Activated T-cell treated with anti-CD3 and anti-CD28 coated beads, Interleukin-2, amount 50 U/mL, for 72 hours (primary cell): ENCODE measurements at regions not wholly inside any gene's neighbourhood (a gene's known extent, or its start where the extent isn't known, plus 50 kb on each side); places are given as distances from the start of the nearest gene placed in this dataset.
"Not testable (repeated sequence)": the region's sequence is repeated elsewhere in the genome, so short reads cannot be mapped to it uniquely, and the experiment has no call there.

ENCODE experiments used
- ATAC-seq, 2 donors: fragments of 150-1000 bp; cut with Tn5 transposase; replicated peaks in 1 of 2; 2 replicates each; pipeline ENCODE4 v1.10.0; 2021; ENCODE audit warnings: moderate library complexity in 2 of 2, mild to moderate bottlenecking in 1 of 2
- DNase-seq, 2 donors: peaks; one replicate each; pipeline ENCODE4 v3.0.0; 2021 to 2022; ENCODE audit warnings: mixed read lengths in 1 of 2
- H3K27ac Mint-ChIP-seq: one replicate; pipeline ENCODE4 v1.8.0; 2022; ENCODE audit warnings: mild to moderate bottlenecking, moderate library complexity, mixed read lengths
- H3K27me3 Mint-ChIP-seq: one replicate; pipeline ENCODE4 v1.8.0; 2022; ENCODE audit warnings: low read depth, mixed read lengths
- H3K36me3 Mint-ChIP-seq, 2 donors: one replicate each; pipeline ENCODE4 v1.8.0; 2022; ENCODE audit warnings: mixed read lengths in 2 of 2, mild to moderate bottlenecking in 1 of 2; ENCODE audit not compliant: insufficient read depth in 2 of 2
- H3K4me1 Mint-ChIP-seq: one replicate; pipeline ENCODE4 v1.8.0; 2022; ENCODE audit warnings: low read depth, mixed read lengths
- H3K4me3 Mint-ChIP-seq, 2 donors: one replicate each; pipeline ENCODE4 v1.8.0; 2022; ENCODE audit warnings: mild to moderate bottlenecking in 2 of 2, mixed read lengths in 2 of 2, moderate library complexity in 2 of 2
- H3K9me3 Mint-ChIP-seq, 2 donors: one replicate each; pipeline ENCODE4 v1.8.0; 2022; ENCODE audit warnings: mixed read lengths in 2 of 2

DNA sequence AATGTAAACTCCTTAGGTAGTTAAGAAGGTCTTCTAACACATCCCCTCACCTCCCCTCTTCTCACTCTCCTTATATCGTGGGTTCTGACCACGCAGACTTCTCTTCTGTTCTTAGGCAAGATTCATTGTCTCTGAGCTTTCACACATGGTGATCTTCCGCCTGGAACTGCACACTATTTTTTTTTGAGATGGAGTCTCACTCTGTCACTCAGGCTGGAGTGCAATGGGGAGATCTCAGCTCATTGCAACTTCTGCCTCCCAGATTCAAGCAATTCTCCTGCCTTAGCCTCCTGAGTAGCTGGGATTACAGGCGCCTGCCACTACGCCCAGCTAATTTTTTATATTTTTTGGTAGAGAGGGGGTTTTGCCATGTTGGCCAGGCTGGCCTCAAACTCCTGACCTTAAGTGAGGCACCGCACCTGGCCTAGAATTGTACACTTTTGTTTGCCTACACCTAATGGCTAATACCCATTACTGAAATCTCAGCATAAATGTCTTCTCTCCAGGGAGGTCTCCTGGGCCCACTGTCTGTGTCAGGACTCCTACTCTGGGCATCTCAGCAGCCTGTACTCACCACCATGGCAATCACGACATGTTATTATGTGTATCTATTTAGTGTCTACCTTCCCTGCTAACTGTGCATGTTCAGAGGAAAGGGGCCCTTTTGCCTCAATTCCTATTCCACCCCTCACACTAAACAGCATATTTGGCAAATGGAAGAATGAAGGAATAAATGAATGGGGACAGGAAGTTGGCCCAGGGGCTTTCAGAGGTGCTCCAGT is 646.3 kb upstream of the DPP6 start:
- Mint-ChIP-seq H3K27ac (no peak overlapping the region), H3K4me3 (no peak overlapping the region), H3K4me1 (no peaks in the 10 kb centered on the region), H3K36me3 (no peaks in the 10 kb centered on the region), H3K27me3 (no peaks in the 10 kb centered on the region), H3K9me3 (peaks cover 7 to 10% of the 10 kb centered on the region in 2 donors)
- ATAC-seq (no peak), DNase-seq (no peak)

- Mint-ChIP-seq H3K9me3 (peaks cover 10 to 11% of the 10 kb centered on the region in 2 donors), H3K27ac (no peak overlapping the region), H3K27me3 (no peaks in the 10 kb centered on the region), H3K4me1 (no peaks in the 10 kb centered on the region), H3K4me3 (no peak overlapping the region), H3K36me3 (no peaks in the 10 kb centered on the region)
- no peak for ATAC-seq
- no peak for DNase-seq
Measured at GRCh38 chr7:153406486-153406872, 645.7 kb upstream of the DPP6 start.

DNA sequence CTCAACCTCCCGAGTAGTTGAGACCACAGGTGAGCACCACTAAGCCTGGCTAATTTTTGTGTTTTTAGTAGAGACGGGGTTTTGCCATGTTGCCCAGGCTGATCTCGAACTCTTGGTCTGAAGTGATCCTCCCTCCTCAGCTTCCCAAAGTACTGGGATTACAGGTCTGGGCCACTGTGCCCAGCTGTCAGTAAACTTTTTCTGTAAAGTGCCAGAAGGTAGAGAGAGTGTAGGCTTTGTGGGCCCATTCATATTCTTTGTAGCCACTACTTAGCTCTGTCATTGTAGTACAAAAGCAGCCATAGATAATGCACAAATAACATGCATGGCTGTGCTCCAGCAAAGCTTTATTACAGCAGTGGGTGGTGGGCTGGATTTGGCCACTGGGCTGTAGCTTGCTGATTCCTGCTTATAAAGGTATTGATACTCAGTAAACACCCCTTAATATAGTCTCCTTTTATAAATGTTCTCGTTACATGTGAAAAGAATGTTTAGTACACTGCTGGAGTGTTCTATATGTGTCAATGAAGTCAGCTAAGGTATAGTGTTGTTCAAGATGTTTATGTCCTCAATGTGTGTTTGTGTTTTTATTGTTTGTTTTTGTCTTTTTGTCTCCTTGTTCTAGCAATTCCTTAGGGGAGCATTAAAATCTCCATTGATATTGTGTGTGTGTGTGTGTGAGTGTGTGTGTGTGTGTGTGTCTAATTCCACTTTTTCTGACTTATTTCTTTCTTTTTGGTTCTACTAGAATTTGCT is 644.7 kb upstream of the DPP6 start:
- H3K27me3 Mint-ChIP-seq = no peaks in the 10 kb centered on the region

GRCh38 chr7:153408360-153409335 is 643.5 kb upstream of the DPP6 start:
- H3K27me3 Mint-ChIP-seq = no peaks in the 10 kb centered on the region
- no peak overlapping the region for H3K4me3 Mint-ChIP-seq
- H3K36me3 Mint-ChIP-seq = peaks cover 6% of the 10 kb centered on the region in 2 donors
- DNase-seq (no peak), ATAC-seq (no peak)
- H3K27ac Mint-ChIP-seq = no peak overlapping the region
- no peaks in the 10 kb centered on the region for H3K4me1 Mint-ChIP-seq
- peaks cover 12% of the 10 kb centered on the region in 2 donors for H3K9me3 Mint-ChIP-seq

More for the DNA sequence above, 644.7 kb upstream of the DPP6 start:
- no peak for DNase-seq
- ATAC-seq = no peak
- Mint-ChIP-seq H3K36me3 (peaks cover 0 to 2% of the 10 kb centered on the region in 2 donors), H3K27ac (no peak overlapping the region), H3K4me3 (no peak overlapping the region), H3K9me3 (peaks cover 8% of the 10 kb centered on the region in 2 donors), H3K4me1 (no peaks in the 10 kb centered on the region)

DNA sequence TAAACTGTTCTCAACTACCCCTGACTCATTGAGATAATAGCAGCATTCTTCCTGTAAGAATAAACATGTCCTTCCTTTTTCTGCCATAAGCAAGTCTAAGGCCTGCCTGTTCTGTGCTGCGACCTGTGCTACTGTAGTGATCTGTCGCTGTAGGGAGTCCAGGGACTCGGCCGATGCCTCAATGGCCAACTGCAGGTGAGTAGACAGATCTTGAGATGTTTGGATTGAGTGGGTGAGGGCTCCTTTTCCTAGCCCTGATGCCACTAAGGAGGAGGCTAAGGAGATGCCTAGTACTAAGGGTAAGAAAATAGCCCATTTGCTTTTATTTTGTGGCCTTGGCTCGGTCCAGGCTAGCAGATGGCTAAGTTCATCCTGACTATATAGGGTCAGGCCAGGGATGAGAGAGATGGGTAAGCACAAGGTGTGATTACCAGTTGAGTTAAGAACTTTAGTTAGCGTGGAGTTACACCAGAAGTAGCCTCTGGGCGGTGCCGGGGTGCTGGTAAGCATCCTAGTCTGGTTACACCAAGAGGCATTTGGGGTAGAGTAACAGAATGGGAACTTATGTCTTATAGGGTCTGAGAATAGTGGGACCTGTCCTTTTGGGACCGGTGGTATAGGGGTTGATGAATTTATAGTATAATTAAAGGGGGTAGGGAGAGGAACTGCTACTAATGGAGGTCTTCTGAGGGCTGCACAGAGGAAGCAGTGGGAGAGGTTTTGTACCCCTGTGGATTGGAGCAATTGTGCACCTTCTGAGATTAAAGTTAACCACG is 642.4 kb upstream of the DPP6 start:
- DNase-seq, H3K4me3 Mint-ChIP-seq, H3K4me1 Mint-ChIP-seq, H3K27me3 Mint-ChIP-seq, H3K27ac Mint-ChIP-seq, H3K36me3 Mint-ChIP-seq, ATAC-seq: not testable (repeated sequence)
- H3K9me3 Mint-ChIP-seq = peaks cover 12% of the 10 kb centered on the region in 2 donors

- DNase-seq, ATAC-seq, H3K4me1 Mint-ChIP-seq, H3K4me3 Mint-ChIP-seq, H3K36me3 Mint-ChIP-seq, H3K27me3 Mint-ChIP-seq, H3K27ac Mint-ChIP-seq: not testable (repeated sequence)
- H3K9me3 Mint-ChIP-seq = peaks cover 12 to 14% of the 10 kb centered on the region in 2 donors
Measured at GRCh38 chr7:153410997-153411642, 641.1 kb upstream of the DPP6 start.

DNA sequence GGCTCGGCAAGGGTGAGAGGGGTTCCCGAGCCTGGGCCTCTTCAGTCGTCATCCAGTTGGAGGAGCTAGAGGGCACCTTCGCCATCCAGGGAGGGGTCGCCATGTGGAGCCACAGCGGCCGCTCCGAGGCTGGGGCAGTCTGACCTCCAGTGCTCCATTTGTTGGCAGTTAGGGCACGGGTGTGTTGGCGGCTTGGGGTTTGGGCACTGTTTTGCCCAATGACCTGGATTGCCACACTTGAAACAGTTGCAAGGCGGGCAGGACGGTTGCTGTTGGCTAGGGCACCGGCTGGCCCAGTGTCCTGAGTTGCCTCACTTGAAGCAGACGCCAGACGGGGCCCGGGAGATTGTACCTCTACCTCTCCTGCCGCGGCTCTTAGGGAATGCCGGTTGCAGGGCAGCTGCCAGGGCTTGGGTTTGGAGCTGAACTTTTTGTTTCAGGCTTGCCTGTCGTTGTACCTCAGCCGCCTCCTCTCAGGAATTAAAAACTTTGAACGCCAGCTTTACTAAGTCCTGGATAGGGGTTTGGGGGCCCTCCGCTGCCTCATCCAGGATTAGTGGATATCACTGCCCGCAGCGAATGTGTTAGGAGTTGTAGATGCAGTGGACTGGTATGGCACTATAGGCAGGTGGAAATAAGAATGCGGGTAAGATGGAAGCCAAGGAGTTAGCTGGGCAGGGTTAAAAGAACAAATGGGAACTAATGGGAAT is 639.9 kb upstream of the DPP6 start:
- not testable (repeated sequence) for DNase-seq, H3K4me3 Mint-ChIP-seq, ATAC-seq, H3K27ac Mint-ChIP-seq, H3K4me1 Mint-ChIP-seq, H3K27me3 Mint-ChIP-seq, H3K36me3 Mint-ChIP-seq
- H3K9me3 Mint-ChIP-seq = peaks cover 12 to 14% of the 10 kb centered on the region in 2 donors

GRCh38 chr7:153412824-153413198 is 639.4 kb upstream of the DPP6 start:
- not testable (repeated sequence) for H3K4me3 Mint-ChIP-seq, H3K36me3 Mint-ChIP-seq, ATAC-seq, H3K27ac Mint-ChIP-seq, DNase-seq, H3K27me3 Mint-ChIP-seq, H3K4me1 Mint-ChIP-seq
- peaks cover 11 to 14% of the 10 kb centered on the region in 2 donors for H3K9me3 Mint-ChIP-seq

GRCh38 chr7:153413199-153413539 is 639.0 kb upstream of the DPP6 start:
- Mint-ChIP-seq H3K36me3 (peaks cover 6% of the 10 kb centered on the region in 2 donors), H3K27ac (no peak overlapping the region), H3K9me3 (peaks cover 11 to 14% of the 10 kb centered on the region in 2 donors), H3K4me3 (no peak overlapping the region), H3K27me3 (no peaks in the 10 kb centered on the region), H3K4me1 (no peaks in the 10 kb centered on the region)
- DNase-seq (no peak), ATAC-seq (no peak)

- DNase-seq (no peak), ATAC-seq (no peak)
- Mint-ChIP-seq H3K9me3 (peaks cover 11 to 14% of the 10 kb centered on the region in 2 donors), H3K36me3 (peaks cover 6% of the 10 kb centered on the region in 2 donors), H3K27ac (no peak overlapping the region), H3K27me3 (no peaks in the 10 kb centered on the region), H3K4me3 (no peak overlapping the region), H3K4me1 (no peaks in the 10 kb centered on the region)
Measured at GRCh38 chr7:153413540-153414287, 638.5 kb upstream of the DPP6 start.

DNA sequence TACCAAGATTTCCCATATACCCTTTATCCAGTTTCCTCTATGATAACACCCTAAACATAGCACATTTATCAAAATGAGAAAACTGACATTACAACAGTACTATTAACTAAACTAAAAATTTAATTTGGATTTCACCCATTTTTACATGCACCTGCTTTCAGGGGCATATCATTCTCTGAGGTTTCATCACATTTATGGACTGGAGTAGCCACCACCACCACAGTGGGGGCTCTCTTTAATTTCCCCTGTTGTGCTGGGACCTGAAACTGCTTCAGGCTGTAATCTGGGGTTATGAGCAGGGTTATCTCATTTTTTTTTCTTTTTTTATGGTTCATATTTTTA is 637.9 kb upstream of the DPP6 start:
- ATAC-seq (no peak), DNase-seq (no peak)
- Mint-ChIP-seq H3K27me3 (no peaks in the 10 kb centered on the region), H3K9me3 (peaks cover 11 to 14% of the 10 kb centered on the region in 2 donors), H3K27ac (no peak overlapping the region), H3K4me1 (no peaks in the 10 kb centered on the region), H3K4me3 (no peak overlapping the region), H3K36me3 (peaks cover 6% of the 10 kb centered on the region in 2 donors)
